Memory B cell (primary cell): ENCODE measurements at regions not wholly inside any gene's neighbourhood (a gene's known extent, or its start where the extent isn't known, plus 50 kb on each side); places are given as distances from the start of the nearest gene placed in this dataset.

Source experiments
- ATAC-seq: fragments of 150-1000 bp; cut with Tn5 transposase; 2 replicates; pipeline ENCODE4 v1.10.0; 2021; ENCODE audit warnings: low read depth, mild to moderate bottlenecking, moderate library complexity
- DNase-seq, 2 donors: peaks; one replicate each; pipeline ENCODE4 v3.0.0; 2022; ENCODE audit warnings: low spot score in 2 of 2
- H3K27ac Mint-ChIP-seq: one replicate; pipeline ENCODE4 v1.8.0; 2022; ENCODE audit warnings: mild to moderate bottlenecking, moderate library complexity, mixed read lengths
- H3K27me3 Mint-ChIP-seq: one replicate; pipeline ENCODE4 v1.8.0; 2022; ENCODE audit warnings: mixed read lengths
- H3K36me3 Mint-ChIP-seq: one replicate; pipeline ENCODE4 v1.8.0; 2022; ENCODE audit warnings: mild to moderate bottlenecking, mixed read lengths
- H3K4me1 Mint-ChIP-seq: one replicate; pipeline ENCODE4 v1.8.0; 2022; ENCODE audit warnings: mixed read lengths
- H3K4me3 Mint-ChIP-seq: one replicate; pipeline ENCODE4 v1.8.0; 2022; ENCODE audit warnings: mild to moderate bottlenecking, moderate library complexity, mixed read lengths
- H3K9me3 Mint-ChIP-seq: one replicate; pipeline ENCODE4 v1.8.0; 2022; ENCODE audit warnings: mixed read lengths

GRCh38 chr1:105368446-105368845 lies 1618.7 kb downstream of the AMY1C start:
- Mint-ChIP-seq H3K27me3 (no peaks in the 10 kb centered on the region), H3K4me1 (no peaks in the 10 kb centered on the region), H3K36me3 (no peaks in the 10 kb centered on the region), H3K27ac (no peak overlapping the region), H3K4me3 (no peak overlapping the region), H3K9me3 (peaks cover 2% of the 10 kb centered on the region)
- DNase-seq, result no peak
- no peak for ATAC-seq

GRCh38 chr1:105373681-105374080 lies 1624.0 kb downstream of the AMY1C start:
- no peak for ATAC-seq
- peaks cover 4% of the 10 kb centered on the region for H3K9me3 Mint-ChIP-seq
- H3K4me1 Mint-ChIP-seq, result no peaks in the 10 kb centered on the region

GRCh38 chr1:105386489-105386888 lies 1636.8 kb downstream of the AMY1C start:
- Mint-ChIP-seq H3K27ac (no peak overlapping the region), H3K36me3 (no peaks in the 10 kb centered on the region), H3K4me1 (no peaks in the 10 kb centered on the region), H3K4me3 (no peak overlapping the region), H3K27me3 (no peaks in the 10 kb centered on the region), H3K9me3 (peaks cover 3% of the 10 kb centered on the region)
- no peak for ATAC-seq
- DNase-seq, result no peak

More at GRCh38 chr1:105373681-105374080, 1624.0 kb downstream of the AMY1C start:
- Mint-ChIP-seq H3K36me3 (no peaks in the 10 kb centered on the region), H3K4me3 (no peak overlapping the region), H3K27me3 (no peaks in the 10 kb centered on the region), H3K27ac (no peak overlapping the region)
- no peak for DNase-seq

- Mint-ChIP-seq H3K27ac (no peak overlapping the region), H3K9me3 (peaks cover 1% of the 10 kb centered on the region), H3K27me3 (no peaks in the 10 kb centered on the region), H3K36me3 (no peaks in the 10 kb centered on the region), H3K4me3 (no peak overlapping the region), H3K4me1 (no peaks in the 10 kb centered on the region)
- no peak for DNase-seq
- no peak for ATAC-seq
Observed at GRCh38 chr1:105396001-105396400, 1646.3 kb downstream of the AMY1C start.

GRCh38 chr1:105398909-105399308 lies 1649.2 kb downstream of the AMY1C start:
- no peak for ATAC-seq
- no peak overlapping the region for H3K4me3 Mint-ChIP-seq
- H3K36me3 Mint-ChIP-seq, result no peaks in the 10 kb centered on the region
- peaks cover 1% of the 10 kb centered on the region for H3K9me3 Mint-ChIP-seq
- DNase-seq, result no peak
- H3K27ac Mint-ChIP-seq, result no peak overlapping the region
- no peaks in the 10 kb centered on the region for H3K27me3 Mint-ChIP-seq
- no peaks in the 10 kb centered on the region for H3K4me1 Mint-ChIP-seq

GRCh38 chr1:105399716-105400115 lies 1650.0 kb downstream of the AMY1C start:
- Mint-ChIP-seq H3K9me3 (no peaks in the 10 kb centered on the region), H3K27me3 (no peaks in the 10 kb centered on the region), H3K4me1 (no peaks in the 10 kb centered on the region), H3K36me3 (no peaks in the 10 kb centered on the region), H3K27ac (no peak overlapping the region), H3K4me3 (no peak overlapping the region)
- DNase-seq (no peak), ATAC-seq (no peak)

GRCh38 chr1:105416261-105416660 lies 1640.2 kb upstream of the PRMT6 start:
- no peaks in the 10 kb centered on the region for H3K27me3 Mint-ChIP-seq
- no peak overlapping the region for H3K27ac Mint-ChIP-seq
- no peak overlapping the region for H3K4me3 Mint-ChIP-seq
- no peak for ATAC-seq
- H3K9me3 Mint-ChIP-seq, result peaks cover 4% of the 10 kb centered on the region
- H3K36me3 Mint-ChIP-seq, result no peaks in the 10 kb centered on the region
- DNase-seq, result no peak
- H3K4me1 Mint-ChIP-seq, result no peaks in the 10 kb centered on the region

GRCh38 chr1:105419030-105419429 lies 1637.4 kb upstream of the PRMT6 start:
- ATAC-seq (no peak), DNase-seq (no peak)
- Mint-ChIP-seq H3K4me3 (no peak overlapping the region), H3K9me3 (peaks cover 2% of the 10 kb centered on the region), H3K27me3 (no peaks in the 10 kb centered on the region), H3K4me1 (no peaks in the 10 kb centered on the region), H3K36me3 (no peaks in the 10 kb centered on the region), H3K27ac (no peak overlapping the region)

- Mint-ChIP-seq H3K27ac (no peak overlapping the region), H3K9me3 (no peaks in the 10 kb centered on the region), H3K4me1 (no peaks in the 10 kb centered on the region), H3K36me3 (no peaks in the 10 kb centered on the region), H3K4me3 (no peak overlapping the region), H3K27me3 (no peaks in the 10 kb centered on the region)
- DNase-seq (no peak), ATAC-seq (no peak)
Observed at GRCh38 chr1:105427543-105427942, 1628.9 kb upstream of the PRMT6 start.

- no peak overlapping the region for H3K27ac Mint-ChIP-seq
- H3K36me3 Mint-ChIP-seq, result no peaks in the 10 kb centered on the region
- no peak for DNase-seq
- no peaks in the 10 kb centered on the region for H3K27me3 Mint-ChIP-seq
- no peak for ATAC-seq
- no peaks in the 10 kb centered on the region for H3K9me3 Mint-ChIP-seq
- H3K4me3 Mint-ChIP-seq, result no peak overlapping the region
- no peaks in the 10 kb centered on the region for H3K4me1 Mint-ChIP-seq
Observed at GRCh38 chr1:105436589-105437259, 1619.8 kb upstream of the PRMT6 start.

- DNase-seq (no peak), ATAC-seq (no peak)
- H3K36me3 Mint-ChIP-seq, result no peaks in the 10 kb centered on the region
- H3K27ac Mint-ChIP-seq, result no peak overlapping the region
- no peaks in the 10 kb centered on the region for H3K4me1 Mint-ChIP-seq
- H3K27me3 Mint-ChIP-seq, result no peaks in the 10 kb centered on the region
- no peaks in the 10 kb centered on the region for H3K9me3 Mint-ChIP-seq
- H3K4me3 Mint-ChIP-seq, result no peak overlapping the region
Observed at GRCh38 chr1:105437847-105438246, 1618.6 kb upstream of the PRMT6 start.

GRCh38 chr1:105442901-105443300 lies 1613.6 kb upstream of the PRMT6 start:
- Mint-ChIP-seq H3K27me3 (no peaks in the 10 kb centered on the region), H3K36me3 (no peaks in the 10 kb centered on the region), H3K4me3 (no peak overlapping the region), H3K27ac (no peak overlapping the region), H3K4me1 (no peaks in the 10 kb centered on the region), H3K9me3 (peaks cover 8% of the 10 kb centered on the region)
- ATAC-seq, result no peak
- DNase-seq, result no peak

GRCh38 chr1:105459759-105460158 lies 1596.7 kb upstream of the PRMT6 start:
- Mint-ChIP-seq H3K4me3 (no peak overlapping the region), H3K27me3 (no peaks in the 10 kb centered on the region), H3K27ac (no peak overlapping the region), H3K9me3 (no peaks in the 10 kb centered on the region), H3K36me3 (no peaks in the 10 kb centered on the region), H3K4me1 (no peaks in the 10 kb centered on the region)
- ATAC-seq, result no peak
- no peak for DNase-seq

- Mint-ChIP-seq H3K27ac (no peak overlapping the region), H3K4me3 (no peak overlapping the region), H3K27me3 (no peaks in the 10 kb centered on the region), H3K36me3 (no peaks in the 10 kb centered on the region), H3K9me3 (no peaks in the 10 kb centered on the region), H3K4me1 (no peaks in the 10 kb centered on the region)
- DNase-seq (no peak), ATAC-seq (no peak)
Observed at GRCh38 chr1:105462308-105462707, 1594.2 kb upstream of the PRMT6 start.

GRCh38 chr1:105467549-105467948 lies 1588.9 kb upstream of the PRMT6 start:
- Mint-ChIP-seq H3K9me3 (no peaks in the 10 kb centered on the region), H3K27me3 (no peaks in the 10 kb centered on the region), H3K27ac (no peak overlapping the region), H3K4me1 (no peaks in the 10 kb centered on the region), H3K4me3 (no peak overlapping the region), H3K36me3 (no peaks in the 10 kb centered on the region)
- DNase-seq (no peak), ATAC-seq (no peak)
